Epithelial cell of proximal tubule (primary cell): ENCODE measurements at regions not wholly inside any gene's neighbourhood (a gene's known extent, or its start where the extent isn't known, plus 50 kb on each side); places are given as distances from the start of the nearest gene placed in this dataset.

ENCODE experiments used
- DNase-seq: peaks from one replicate; pipeline ENCODE4 v3.0.0-alpha.2; 2011; ENCODE audit warnings: low read depth
- H3K4me3 ChIP-seq: 2 replicates; pipeline ENCODE4 v1.5.1; 2011; ENCODE audit warnings: low read depth, mild to moderate bottlenecking, low read length
- CTCF ChIP-seq: conservative IDR thresholded peaks from 2 replicates; pipeline ENCODE4 v1.5.1; 2012; ENCODE audit warnings: low read depth, mild to moderate bottlenecking, low read length

GRCh38 chr21:14773777-14774345 lies 227.7 kb upstream of the SAMSN1 start:
- peak; percentile 1 for DNase-seq
- peak; percentile 83 for TF ChIP-seq CTCF
- no peak overlapping the region for H3K4me3 ChIP-seq

- DNase-seq: no peak
- TF ChIP-seq CTCF: no peak
- H3K4me3 ChIP-seq: no peak overlapping the region
Measured at GRCh38 chr21:14771593-14771992, 225.5 kb upstream of the SAMSN1 start.

GRCh38 chr21:14768042-14768441 lies 221.9 kb upstream of the SAMSN1 start:
- TF ChIP-seq CTCF: no peak
- H3K4me3 ChIP-seq: no peak overlapping the region
- no peak for DNase-seq

- H3K4me3 ChIP-seq: no peak overlapping the region
- TF ChIP-seq CTCF: no peak
- no peak for DNase-seq
Measured at GRCh38 chr21:14767192-14767852, 221.2 kb upstream of the SAMSN1 start.

GRCh38 chr21:14766241-14766640 lies 220.1 kb upstream of the SAMSN1 start:
- no peak for TF ChIP-seq CTCF
- no peak for DNase-seq
- no peak overlapping the region for H3K4me3 ChIP-seq

GRCh38 chr21:14763695-14764064 lies 217.6 kb upstream of the SAMSN1 start:
- DNase-seq: no peak
- TF ChIP-seq CTCF: no peak
- H3K4me3 ChIP-seq: no peak overlapping the region
